ENCODE measurements at regions not wholly inside any gene's neighbourhood (a gene's known extent, or its start where the extent isn't known, plus 50 kb on each side); places are given as distances from the start of the nearest gene placed in this dataset.

- TF ChIP-seq, protein P1, sequence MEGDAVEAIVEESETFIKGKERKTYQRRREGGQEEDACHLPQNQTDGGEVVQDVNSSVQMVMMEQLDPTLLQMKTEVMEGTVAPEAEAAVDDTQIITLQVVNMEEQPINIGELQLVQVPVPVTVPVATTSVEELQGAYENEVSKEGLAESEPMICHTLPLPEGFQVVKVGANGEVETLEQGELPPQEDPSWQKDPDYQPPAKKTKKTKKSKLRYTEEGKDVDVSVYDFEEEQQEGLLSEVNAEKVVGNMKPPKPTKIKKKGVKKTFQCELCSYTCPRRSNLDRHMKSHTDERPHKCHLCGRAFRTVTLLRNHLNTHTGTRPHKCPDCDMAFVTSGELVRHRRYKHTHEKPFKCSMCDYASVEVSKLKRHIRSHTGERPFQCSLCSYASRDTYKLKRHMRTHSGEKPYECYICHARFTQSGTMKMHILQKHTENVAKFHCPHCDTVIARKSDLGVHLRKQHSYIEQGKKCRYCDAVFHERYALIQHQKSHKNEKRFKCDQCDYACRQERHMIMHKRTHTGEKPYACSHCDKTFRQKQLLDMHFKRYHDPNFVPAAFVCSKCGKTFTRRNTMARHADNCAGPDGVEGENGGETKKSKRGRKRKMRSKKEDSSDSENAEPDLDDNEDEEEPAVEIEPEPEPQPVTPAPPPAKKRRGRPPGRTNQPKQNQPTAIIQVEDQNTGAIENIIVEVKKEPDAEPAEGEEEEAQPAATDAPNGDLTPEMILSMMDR (IDR thresholded peaks at IDR 0.05) = no peak
- TF ChIP-seq POLR2A (IDR thresholded peaks at IDR 0.05) = no peak
Observed at GRCh38 chr21:43354666-43355065, 72.3 kb downstream of the SIK1 start.
